Activated CD4-positive, alpha-beta memory T cell treated with anti-CD3 and anti-CD28 coated beads for 36 hours (primary cell): ENCODE measurements at regions not wholly inside any gene's neighbourhood (a gene's known extent, or its start where the extent isn't known, plus 50 kb on each side); places are given as distances from the start of the nearest gene placed in this dataset.

Source experiments
- CTCF ChIA-PET: fragments of 350-600 bp; sonication (Branson Sonifier 250); formaldehyde crosslinking; loops from one replicate; lab custom pipeline; 2021; ENCODE audit warnings: antibody characterized with exemption, inconsistent platforms; lab: Charles Lee
- POLR2A ChIA-PET: fragments of 350-600 bp; sonication (Branson Sonifier 250); formaldehyde crosslinking; loops from one replicate; lab custom pipeline; 2021; ENCODE audit warnings: antibody characterized with exemption; lab: Charles Lee
- DNase-seq: peaks from one replicate; pipeline ENCODE4 v3.0.0-alpha.2; 2020
- H3K27ac Mint-ChIP-seq: one replicate; pipeline ENCODE4 v1.8.0; 2021; ENCODE audit warnings: mixed read lengths
- H3K27me3 Mint-ChIP-seq: one replicate; pipeline ENCODE4 v1.8.0; 2021; ENCODE audit warnings: mixed read lengths
- H3K36me3 Mint-ChIP-seq: one replicate; pipeline ENCODE4 v1.8.0; 2021; ENCODE audit warnings: mixed read lengths
- H3K4me1 Mint-ChIP-seq: one replicate; pipeline ENCODE4 v1.8.0; 2021; ENCODE audit warnings: low read depth, mixed read lengths
- H3K4me3 Mint-ChIP-seq: one replicate; pipeline ENCODE4 v1.8.0; 2021; ENCODE audit warnings: mild to moderate bottlenecking, mixed read lengths
- H3K9me3 Mint-ChIP-seq: one replicate; pipeline ENCODE4 v1.8.0; 2021; ENCODE audit warnings: mixed read lengths
- intact Hi-C: fragments of 100-400 bp; cut with micrococcal nuclease; formaldehyde crosslinking; loops from one replicate; pipeline ENCODE4 v1.15.1; 2023

GRCh38 chr6:113505084-113505699, 352.0 kb upstream of the MARCKS start:
- no peaks in the 10 kb centered on the region for H3K36me3 Mint-ChIP-seq
- no peaks in the 10 kb centered on the region for H3K27me3 Mint-ChIP-seq
- DNase-seq: no peak
- H3K4me1 Mint-ChIP-seq: no peaks in the 10 kb centered on the region
- ChIA-PET POLR2A (no interaction called here), CTCF (no interaction called here)
- no peaks in the 10 kb centered on the region for H3K9me3 Mint-ChIP-seq
- no peak overlapping the region for H3K4me3 Mint-ChIP-seq
- no peak overlapping the region for H3K27ac Mint-ChIP-seq
- intact Hi-C loops: no loop called here

GRCh38 chr6:113508249-113508648, 348.9 kb upstream of the MARCKS start:
- CTCF ChIA-PET: no interaction called here
- Mint-ChIP-seq H3K4me1 (no peaks in the 10 kb centered on the region), H3K9me3 (no peaks in the 10 kb centered on the region), H3K36me3 (no peaks in the 10 kb centered on the region), H3K4me3 (no peak overlapping the region), H3K27me3 (no peaks in the 10 kb centered on the region), H3K27ac (no peak overlapping the region)
- intact Hi-C loops: no loop called here
- POLR2A ChIA-PET: no interaction called here
- no peak for DNase-seq

DNA sequence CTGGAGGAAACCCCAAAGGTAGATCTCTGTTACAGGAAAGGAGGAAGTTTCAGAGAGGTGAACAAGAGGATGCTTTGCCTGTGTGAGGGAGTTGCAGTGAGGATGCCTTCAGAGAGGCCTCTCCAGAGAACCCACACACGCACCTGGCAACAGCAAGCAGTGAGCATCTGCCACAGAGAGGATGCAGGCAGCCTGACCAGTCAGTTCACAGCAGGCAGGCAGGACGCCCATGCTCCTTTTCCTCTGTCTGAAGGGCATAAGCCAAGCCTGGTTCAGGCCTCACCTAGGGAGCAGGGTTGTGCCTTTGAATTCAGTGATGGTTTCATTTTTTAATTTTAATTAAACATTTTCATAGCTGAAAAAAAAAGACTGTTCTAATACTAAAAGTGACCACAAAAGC, 346.0 kb upstream of the MARCKS start:
- intact Hi-C loops: no loop called here
- Mint-ChIP-seq H3K4me3 (no peak overlapping the region), H3K9me3 (no peaks in the 10 kb centered on the region), H3K36me3 (no peaks in the 10 kb centered on the region), H3K27ac (no peak overlapping the region), H3K4me1 (no peaks in the 10 kb centered on the region), H3K27me3 (no peaks in the 10 kb centered on the region)
- no peak for DNase-seq
- ChIA-PET CTCF (no interaction called here), POLR2A (no interaction called here)

DNA sequence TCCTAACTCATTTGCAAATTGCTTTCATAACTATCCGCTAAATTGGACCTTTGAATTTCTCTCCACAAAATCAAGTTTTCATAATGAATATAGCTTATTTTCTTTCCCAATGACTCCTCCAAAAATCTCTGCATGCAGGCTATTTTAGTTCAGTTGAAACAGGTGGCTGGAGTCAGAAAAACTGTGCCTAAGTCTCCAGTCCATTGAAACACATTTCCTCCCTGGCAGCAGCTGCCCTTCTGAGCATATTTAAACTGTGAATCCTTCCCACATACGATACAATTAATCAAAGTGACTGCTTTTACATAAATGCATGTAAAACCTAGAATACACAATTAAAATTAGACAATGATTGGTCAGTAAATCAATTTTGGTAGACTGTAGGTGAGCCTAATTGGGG, 344.6 kb upstream of the MARCKS start:
- no peaks in the 10 kb centered on the region for H3K9me3 Mint-ChIP-seq
- POLR2A ChIA-PET: no interaction called here
- intact Hi-C loops: no loop called here
- CTCF ChIA-PET: no interaction called here
- no peak overlapping the region for H3K4me3 Mint-ChIP-seq
- DNase-seq: no peak
- H3K27ac Mint-ChIP-seq: no peak overlapping the region
- H3K4me1 Mint-ChIP-seq: no peaks in the 10 kb centered on the region
- no peaks in the 10 kb centered on the region for H3K27me3 Mint-ChIP-seq
- no peaks in the 10 kb centered on the region for H3K36me3 Mint-ChIP-seq

- ChIA-PET POLR2A (no interaction called here), CTCF (no interaction called here)
- no peaks in the 10 kb centered on the region for H3K9me3 Mint-ChIP-seq
- H3K27me3 Mint-ChIP-seq: no peaks in the 10 kb centered on the region
- H3K36me3 Mint-ChIP-seq: no peaks in the 10 kb centered on the region
- H3K4me3 Mint-ChIP-seq: no peak overlapping the region
- intact Hi-C loops: no loop called here
- no peaks in the 10 kb centered on the region for H3K4me1 Mint-ChIP-seq
- H3K27ac Mint-ChIP-seq: no peak overlapping the region
- DNase-seq: no peak
These were observed 344.1 kb upstream of the MARCKS start for GRCh38 chr6:113513086-113513485.

GRCh38 chr6:113522376-113522775, 334.8 kb upstream of the MARCKS start:
- Mint-ChIP-seq H3K9me3 (no peaks in the 10 kb centered on the region), H3K27me3 (no peaks in the 10 kb centered on the region), H3K4me3 (no peak overlapping the region), H3K36me3 (no peaks in the 10 kb centered on the region), H3K27ac (no peak overlapping the region), H3K4me1 (no peaks in the 10 kb centered on the region)
- DNase-seq: no peak
- ChIA-PET CTCF (no interaction called here), POLR2A (no interaction called here)
- intact Hi-C loops: no loop called here

GRCh38 chr6:113524826-113525225, 332.3 kb upstream of the MARCKS start:
- Mint-ChIP-seq H3K9me3 (no peaks in the 10 kb centered on the region), H3K36me3 (no peaks in the 10 kb centered on the region), H3K4me3 (no peak overlapping the region), H3K4me1 (no peaks in the 10 kb centered on the region), H3K27ac (no peak overlapping the region), H3K27me3 (no peaks in the 10 kb centered on the region)
- DNase-seq: no peak
- POLR2A ChIA-PET: no interaction called here
- CTCF ChIA-PET: no interaction called here
- intact Hi-C loops: no loop called here

DNA sequence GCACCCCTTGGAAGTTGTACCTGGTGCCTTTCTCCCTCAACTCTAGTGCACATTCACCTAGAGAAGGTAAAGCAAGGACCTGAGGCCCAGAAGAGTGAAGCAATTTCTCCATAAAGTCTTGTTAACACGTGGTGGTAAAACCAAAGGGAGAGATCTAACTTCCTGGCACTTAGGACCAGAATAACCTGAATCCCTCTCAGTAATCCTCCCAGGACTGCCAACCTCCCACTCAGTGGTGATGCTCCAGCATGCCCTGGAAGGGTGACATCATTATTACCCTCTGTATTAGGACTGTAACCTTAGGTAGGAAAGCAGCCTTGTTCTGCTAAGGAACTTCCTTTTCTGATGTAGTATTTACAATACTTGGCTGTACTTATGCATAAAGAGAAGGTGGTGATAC, 330.6 kb upstream of the MARCKS start:
- CTCF ChIA-PET: no interaction called here
- H3K9me3 Mint-ChIP-seq: no peaks in the 10 kb centered on the region
- no peaks in the 10 kb centered on the region for H3K27me3 Mint-ChIP-seq

DNA sequence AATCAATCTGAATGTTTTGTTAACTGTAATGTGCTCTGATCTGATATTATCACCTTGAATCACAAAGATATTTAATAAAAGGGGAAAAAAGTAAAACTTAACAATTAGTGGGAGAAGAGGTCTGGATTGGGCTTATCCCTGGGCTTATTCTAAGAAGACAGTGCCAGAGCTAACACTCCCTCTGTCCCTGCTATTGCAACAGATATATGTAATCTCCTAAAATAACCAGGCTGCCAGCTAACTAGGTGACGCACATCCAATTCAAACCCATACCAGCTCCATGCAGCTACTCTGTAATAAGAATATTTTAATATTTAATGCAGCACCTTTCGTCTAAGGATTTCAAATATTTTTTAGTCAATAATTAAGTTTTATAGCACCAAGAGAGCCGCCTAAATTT, 330.1 kb upstream of the MARCKS start:
- H3K27me3 Mint-ChIP-seq: no peaks in the 10 kb centered on the region
- H3K4me3 Mint-ChIP-seq: no peak overlapping the region
- no peaks in the 10 kb centered on the region for H3K4me1 Mint-ChIP-seq
- H3K27ac Mint-ChIP-seq: no peak overlapping the region
- intact Hi-C loops: no loop called here
- no peaks in the 10 kb centered on the region for H3K36me3 Mint-ChIP-seq
- no peak for DNase-seq
- POLR2A ChIA-PET: no interaction called here
- CTCF ChIA-PET: no interaction called here
- no peaks in the 10 kb centered on the region for H3K9me3 Mint-ChIP-seq

More for the DNA sequence above, 330.6 kb upstream of the MARCKS start:
- no peak overlapping the region for H3K27ac Mint-ChIP-seq
- H3K4me1 Mint-ChIP-seq: no peaks in the 10 kb centered on the region
- POLR2A ChIA-PET: no interaction called here
- intact Hi-C loops: no loop called here
- no peak for DNase-seq
- H3K4me3 Mint-ChIP-seq: no peak overlapping the region
- H3K36me3 Mint-ChIP-seq: no peaks in the 10 kb centered on the region

- no peak for DNase-seq
- POLR2A ChIA-PET: no interaction called here
- intact Hi-C loops: no loop called here
These were observed 329.0 kb upstream of the MARCKS start for GRCh38 chr6:113528111-113528510.

DNA sequence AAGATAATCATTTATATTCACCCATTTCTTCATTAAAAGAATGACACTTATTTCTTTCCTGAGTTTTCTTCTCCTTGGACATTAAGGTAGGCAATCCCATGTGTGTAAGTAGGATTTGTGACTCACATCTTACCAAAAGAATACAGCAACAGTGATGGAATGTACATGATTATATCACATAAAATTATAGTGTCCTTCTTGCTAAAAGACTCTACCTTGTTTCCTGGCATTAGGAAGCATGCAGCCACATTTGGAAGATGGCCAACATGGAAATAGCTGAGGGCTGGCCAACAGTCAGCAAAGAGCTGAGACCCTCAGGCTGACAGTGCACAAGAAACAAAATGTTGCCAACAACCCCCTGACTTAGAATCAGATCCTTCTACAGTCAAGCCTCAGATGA, 327.9 kb upstream of the MARCKS start:
- ChIA-PET CTCF (no interaction called here), POLR2A (no interaction called here)
- H3K9me3 Mint-ChIP-seq: no peaks in the 10 kb centered on the region
- no peak for DNase-seq
- H3K27ac Mint-ChIP-seq: no peak overlapping the region
- no peaks in the 10 kb centered on the region for H3K36me3 Mint-ChIP-seq
- no peaks in the 10 kb centered on the region for H3K4me1 Mint-ChIP-seq
- no peaks in the 10 kb centered on the region for H3K27me3 Mint-ChIP-seq
- intact Hi-C loops: no loop called here
- H3K4me3 Mint-ChIP-seq: no peak overlapping the region

More at GRCh38 chr6:113528111-113528510, 329.0 kb upstream of the MARCKS start:
- H3K36me3 Mint-ChIP-seq: no peaks in the 10 kb centered on the region
- no peaks in the 10 kb centered on the region for H3K9me3 Mint-ChIP-seq
- H3K27me3 Mint-ChIP-seq: no peaks in the 10 kb centered on the region
- H3K4me1 Mint-ChIP-seq: no peaks in the 10 kb centered on the region
- H3K4me3 Mint-ChIP-seq: no peak overlapping the region
- CTCF ChIA-PET: no interaction called here
- no peak overlapping the region for H3K27ac Mint-ChIP-seq

- CTCF ChIA-PET: no interaction called here
- POLR2A ChIA-PET: no interaction called here
- Mint-ChIP-seq H3K4me1 (no peaks in the 10 kb centered on the region), H3K27me3 (no peaks in the 10 kb centered on the region), H3K9me3 (no peaks in the 10 kb centered on the region), H3K27ac (no peak overlapping the region), H3K36me3 (no peaks in the 10 kb centered on the region), H3K4me3 (no peak overlapping the region)
- intact Hi-C loops: no loop called here
- DNase-seq: no peak
These were observed 327.3 kb upstream of the MARCKS start for GRCh38 chr6:113529879-113530278.

DNA sequence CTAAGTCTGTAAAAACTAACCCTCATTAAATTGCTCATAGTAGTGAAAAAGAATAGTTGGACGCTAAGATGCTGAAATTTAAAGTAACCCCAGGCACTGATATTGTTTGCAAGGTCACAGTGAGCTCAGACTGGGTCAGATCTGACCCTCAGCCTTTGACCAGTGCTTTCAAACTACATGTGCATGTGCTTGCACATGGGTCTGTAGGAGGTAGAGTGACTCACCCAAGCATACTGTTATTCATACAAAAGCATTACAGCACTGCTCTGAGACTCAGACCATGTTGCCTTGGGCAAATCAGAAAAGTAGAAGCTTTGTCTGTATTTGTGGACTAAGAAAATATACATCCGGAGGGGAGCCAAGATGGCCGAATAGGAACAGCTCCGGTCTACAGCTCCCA, 326.4 kb upstream of the MARCKS start:
- intact Hi-C loops: no loop called here
- Mint-ChIP-seq H3K4me1 (no peaks in the 10 kb centered on the region), H3K9me3 (no peaks in the 10 kb centered on the region), H3K27me3 (no peaks in the 10 kb centered on the region), H3K4me3 (no peak overlapping the region), H3K27ac (no peak overlapping the region), H3K36me3 (no peaks in the 10 kb centered on the region)
- DNase-seq: no peak
- ChIA-PET POLR2A (no interaction called here), CTCF (no interaction called here)
